ENCODE measurements at regions not wholly inside any gene's neighbourhood (a gene's known extent, or its start where the extent isn't known, plus 50 kb on each side); places are given as distances from the start of the nearest gene placed in this dataset.

DNA sequence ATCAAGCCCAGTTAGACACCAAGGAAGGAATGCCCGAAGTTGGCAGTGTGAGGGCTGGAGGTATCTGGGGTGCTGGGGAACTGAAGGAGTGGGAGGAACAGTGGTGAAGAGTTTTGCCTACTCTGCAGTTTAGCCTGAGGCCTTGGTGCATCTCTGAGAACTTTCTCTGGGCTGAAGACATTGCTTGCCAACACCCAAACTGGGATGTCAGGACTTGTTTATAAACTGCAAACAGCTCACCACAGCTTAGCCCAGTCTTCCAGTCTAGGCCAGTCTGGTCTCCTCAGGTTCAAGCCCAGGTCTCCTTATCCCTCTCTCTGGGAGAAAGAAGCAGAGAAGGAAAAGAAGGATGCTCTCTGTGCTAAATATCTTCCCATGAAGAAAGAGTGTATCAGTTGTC lies 68.0 kb upstream of the BOC start:
- TF ChIP-seq, protein P1, sequence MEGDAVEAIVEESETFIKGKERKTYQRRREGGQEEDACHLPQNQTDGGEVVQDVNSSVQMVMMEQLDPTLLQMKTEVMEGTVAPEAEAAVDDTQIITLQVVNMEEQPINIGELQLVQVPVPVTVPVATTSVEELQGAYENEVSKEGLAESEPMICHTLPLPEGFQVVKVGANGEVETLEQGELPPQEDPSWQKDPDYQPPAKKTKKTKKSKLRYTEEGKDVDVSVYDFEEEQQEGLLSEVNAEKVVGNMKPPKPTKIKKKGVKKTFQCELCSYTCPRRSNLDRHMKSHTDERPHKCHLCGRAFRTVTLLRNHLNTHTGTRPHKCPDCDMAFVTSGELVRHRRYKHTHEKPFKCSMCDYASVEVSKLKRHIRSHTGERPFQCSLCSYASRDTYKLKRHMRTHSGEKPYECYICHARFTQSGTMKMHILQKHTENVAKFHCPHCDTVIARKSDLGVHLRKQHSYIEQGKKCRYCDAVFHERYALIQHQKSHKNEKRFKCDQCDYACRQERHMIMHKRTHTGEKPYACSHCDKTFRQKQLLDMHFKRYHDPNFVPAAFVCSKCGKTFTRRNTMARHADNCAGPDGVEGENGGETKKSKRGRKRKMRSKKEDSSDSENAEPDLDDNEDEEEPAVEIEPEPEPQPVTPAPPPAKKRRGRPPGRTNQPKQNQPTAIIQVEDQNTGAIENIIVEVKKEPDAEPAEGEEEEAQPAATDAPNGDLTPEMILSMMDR (IDR thresholded peaks at IDR 0.05), result no peak
- no peak for TF ChIP-seq POLR2A (IDR thresholded peaks at IDR 0.05)
